ENCODE measurements at regions not wholly inside any gene's neighbourhood (a gene's known extent, or its start where the extent isn't known, plus 50 kb on each side); places are given as distances from the start of the nearest gene placed in this dataset.
A peak's percentile ranks its signal among the peaks of the same experiment; 100 is the strongest.

- no peak for DNase-seq (ENCODE audit: low read depth)
Measured at GRCh38 chr10:113441686-113442270, 111.1 kb upstream of the HABP2 start.

GRCh38 chr10:113442336-113442735, 110.5 kb upstream of the HABP2 start:
- DNase-seq (ENCODE audit: low read depth) = no peak

GRCh38 chr10:113443141-113443925, 109.5 kb upstream of the HABP2 start:
- DNase-seq (ENCODE audit: low read depth) = no peak

- no peak for DNase-seq (ENCODE audit: low read depth)
Measured at GRCh38 chr10:113444766-113445365, 108.0 kb upstream of the HABP2 start.

- no peak for DNase-seq (ENCODE audit: low read depth)
Measured at GRCh38 chr10:113445736-113446135, 107.1 kb upstream of the HABP2 start.

GRCh38 chr10:113446739-113447138, 106.1 kb upstream of the HABP2 start:
- no peak for DNase-seq (ENCODE audit: low read depth)

GRCh38 chr10:113447278-113447677, 105.6 kb upstream of the HABP2 start:
- DNase-seq (ENCODE audit: low read depth) = no peak

GRCh38 chr10:113449006-113449695, 103.7 kb upstream of the HABP2 start:
- no peak for DNase-seq (ENCODE audit: low read depth)

GRCh38 chr10:113450046-113450804, 102.6 kb upstream of the HABP2 start:
- DNase-seq (ENCODE audit: low read depth) = no peak

- no peak for DNase-seq (ENCODE audit: low read depth)
Measured at GRCh38 chr10:113450906-113451305, 101.9 kb upstream of the HABP2 start.

GRCh38 chr10:113452146-113452845, 100.6 kb upstream of the HABP2 start:
- DNase-seq (ENCODE audit: low read depth) = no peak

- no peak for DNase-seq (ENCODE audit: low read depth)
Measured at GRCh38 chr10:113453351-113453750, 99.5 kb upstream of the HABP2 start.

- peak; percentile 29 for DNase-seq (ENCODE audit: low read depth)
Measured at GRCh38 chr10:113454341-113455061, 98.4 kb upstream of the HABP2 start.

GRCh38 chr10:113455947-113456346, 96.9 kb upstream of the HABP2 start:
- no peak for DNase-seq (ENCODE audit: low read depth)

- no peak for DNase-seq (ENCODE audit: low read depth)
Measured at GRCh38 chr10:113456741-113457140, 96.1 kb upstream of the HABP2 start.

GRCh38 chr10:113457408-113457807, 95.4 kb upstream of the HABP2 start:
- DNase-seq (ENCODE audit: low read depth) = no peak

- no peak for DNase-seq (ENCODE audit: low read depth)
Measured at GRCh38 chr10:113458451-113458850, 94.4 kb upstream of the HABP2 start.

GRCh38 chr10:113458944-113459343, 93.9 kb upstream of the HABP2 start:
- no peak for DNase-seq (ENCODE audit: low read depth)

GRCh38 chr10:113459626-113460280, 93.1 kb upstream of the HABP2 start:
- no peak for DNase-seq (ENCODE audit: low read depth)

- no peak for DNase-seq (ENCODE audit: low read depth)
Measured at GRCh38 chr10:113463083-113463482, 89.8 kb upstream of the HABP2 start.
